HG03097 (cell line): ENCODE measurements at regions not wholly inside any gene's neighbourhood (a gene's known extent, or its start where the extent isn't known, plus 50 kb on each side); places are given as distances from the start of the nearest gene placed in this dataset.

Source experiments
- ATAC-seq: cut with Tn5 transposase; IDR thresholded peaks from one replicate; pipeline ENCODE4 v1.9.1; 2021; ENCODE audit not compliant: unreplicated experiment, low FRiP score

- ATAC-seq = no peak
Observed at GRCh38 chr12:125406131-125406530, 340.9 kb downstream of the AACS start.

GRCh38 chr12:125408718-125409117 lies 343.5 kb downstream of the AACS start:
- ATAC-seq = no peak

GRCh38 chr12:125412506-125412905 lies 347.3 kb downstream of the AACS start:
- ATAC-seq = no peak

- ATAC-seq = no peak
Observed at GRCh38 chr12:125417446-125417845, 352.2 kb downstream of the AACS start.

GRCh38 chr12:125418902-125419564 lies 353.8 kb downstream of the AACS start:
- ATAC-seq = no peak

- no peak for ATAC-seq
Observed at GRCh38 chr12:125424909-125425308, 359.7 kb downstream of the AACS start.

- ATAC-seq = no peak
Observed at GRCh38 chr12:125431516-125431915, 366.3 kb downstream of the AACS start.

- no peak for ATAC-seq
Observed at GRCh38 chr12:125434131-125434530, 368.9 kb downstream of the AACS start.

- ATAC-seq = peak; percentile 74
Observed at GRCh38 chr12:125434936-125435443, 369.8 kb downstream of the AACS start.

- no peak for ATAC-seq
Observed at GRCh38 chr12:125435871-125436270, 370.6 kb downstream of the AACS start.

GRCh38 chr12:125436686-125437085 lies 371.5 kb downstream of the AACS start:
- no peak for ATAC-seq

GRCh38 chr12:125440399-125440798 lies 375.2 kb downstream of the AACS start:
- ATAC-seq = no peak

GRCh38 chr12:125443341-125443740 lies 378.1 kb downstream of the AACS start:
- ATAC-seq = no peak

GRCh38 chr12:125451408-125451807 lies 386.2 kb downstream of the AACS start:
- ATAC-seq = no peak

- no peak for ATAC-seq
Observed at GRCh38 chr12:125453751-125454150, 388.5 kb downstream of the AACS start.

- ATAC-seq = no peak
Observed at GRCh38 chr12:125454291-125454690, 389.1 kb downstream of the AACS start.

- no peak for ATAC-seq
Observed at GRCh38 chr12:125454786-125455480, 389.7 kb downstream of the AACS start.

- no peak for ATAC-seq
Observed at GRCh38 chr12:125455556-125455955, 390.3 kb downstream of the AACS start.

GRCh38 chr12:125458552-125459268 lies 393.5 kb downstream of the AACS start:
- ATAC-seq = no peak

GRCh38 chr12:125461831-125462230 lies 396.6 kb downstream of the AACS start:
- no peak for ATAC-seq

- no peak for ATAC-seq
Observed at GRCh38 chr12:125463386-125463785, 398.2 kb downstream of the AACS start.
